LNCaP clone FGC (cell line): ENCODE measurements at regions not wholly inside any gene's neighbourhood (a gene's known extent, or its start where the extent isn't known, plus 50 kb on each side); places are given as distances from the start of the nearest gene placed in this dataset.

ENCODE experiments used
- DNase-seq: peaks from one replicate; pipeline ENCODE4 v3.0.0-alpha.2; 2011; ENCODE audit warnings: low read depth
- H3K4me3 ChIP-seq: 2 replicates; pipeline ENCODE4 v1.5.1; 2011; ENCODE audit warnings: mild to moderate bottlenecking, low read depth, low read length, control low read depth
- TF ChIP-seq, protein P1 (sequence below): IDR thresholded peaks from 2 replicates; pipeline ENCODE4 v1.5.1; 2012; ENCODE audit warnings: mild to moderate bottlenecking; ENCODE audit not compliant: control insufficient read depth, insufficient read depth; ENCODE audit errors: extremely low read depth

DNA sequence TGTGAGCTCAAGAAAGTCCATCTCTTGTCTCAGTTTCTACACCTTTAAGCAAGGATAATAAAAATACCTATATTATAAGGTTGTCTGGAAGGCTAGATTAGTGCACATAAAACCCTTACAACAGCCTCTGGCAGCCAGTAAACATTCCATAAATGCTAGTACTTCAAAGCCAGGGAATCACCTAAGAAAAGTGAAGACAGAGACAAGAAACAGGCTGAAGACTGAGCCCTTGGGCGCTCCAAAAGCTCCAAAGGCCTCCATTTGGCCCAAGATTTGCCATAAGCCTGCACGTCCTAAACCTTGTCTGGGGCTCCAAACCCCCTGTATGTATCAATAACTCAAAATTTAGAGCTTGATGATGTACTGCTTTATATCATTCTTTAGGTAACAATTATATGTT is 52.2 kb upstream of the AKIP1 start:
- TF ChIP-seq, protein P1, sequence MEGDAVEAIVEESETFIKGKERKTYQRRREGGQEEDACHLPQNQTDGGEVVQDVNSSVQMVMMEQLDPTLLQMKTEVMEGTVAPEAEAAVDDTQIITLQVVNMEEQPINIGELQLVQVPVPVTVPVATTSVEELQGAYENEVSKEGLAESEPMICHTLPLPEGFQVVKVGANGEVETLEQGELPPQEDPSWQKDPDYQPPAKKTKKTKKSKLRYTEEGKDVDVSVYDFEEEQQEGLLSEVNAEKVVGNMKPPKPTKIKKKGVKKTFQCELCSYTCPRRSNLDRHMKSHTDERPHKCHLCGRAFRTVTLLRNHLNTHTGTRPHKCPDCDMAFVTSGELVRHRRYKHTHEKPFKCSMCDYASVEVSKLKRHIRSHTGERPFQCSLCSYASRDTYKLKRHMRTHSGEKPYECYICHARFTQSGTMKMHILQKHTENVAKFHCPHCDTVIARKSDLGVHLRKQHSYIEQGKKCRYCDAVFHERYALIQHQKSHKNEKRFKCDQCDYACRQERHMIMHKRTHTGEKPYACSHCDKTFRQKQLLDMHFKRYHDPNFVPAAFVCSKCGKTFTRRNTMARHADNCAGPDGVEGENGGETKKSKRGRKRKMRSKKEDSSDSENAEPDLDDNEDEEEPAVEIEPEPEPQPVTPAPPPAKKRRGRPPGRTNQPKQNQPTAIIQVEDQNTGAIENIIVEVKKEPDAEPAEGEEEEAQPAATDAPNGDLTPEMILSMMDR, result no peak
- no peak overlapping the region for H3K4me3 ChIP-seq
- DNase-seq, result no peak
